Cardiac muscle cell (in vitro differentiated cells and primary cell): ENCODE measurements at regions not wholly inside any gene's neighbourhood (a gene's known extent, or its start where the extent isn't known, plus 50 kb on each side); places are given as distances from the start of the nearest gene placed in this dataset.
A peak's percentile ranks its signal among the peaks of the same experiment; 100 is the strongest.

ENCODE experiments used
- DNase-seq, 2 donors: peaks; one replicate each; pipeline versions ENCODE4 v3.0.0 to v3.0.0-alpha.2; 2010 to 2017; ENCODE audit warnings: low read depth in 1 of 2, low spot score in 1 of 2
- H3K27ac ChIP-seq: fragments of 200-600 bp; sonication (generic); 2 replicates; pipeline ENCODE4 v1.5.1; 2016
- H3K27me3 ChIP-seq: fragments of 200-600 bp; sonication (generic); 2 replicates; pipeline ENCODE4 v1.6.0; 2016; ENCODE audit warnings: control low read depth
- H3K36me3 ChIP-seq: fragments of 200-600 bp; sonication (generic); 2 replicates; pipeline ENCODE4 v1.5.1; 2016; ENCODE audit warnings: control low read depth
- H3K4me1 ChIP-seq: fragments of 200-600 bp; sonication (generic); 2 replicates; pipeline ENCODE4 v1.8.1; 2017; ENCODE audit warnings: low read depth, mild to moderate bottlenecking, mixed run types
- H3K4me3 ChIP-seq: fragments of 200-600 bp; sonication (generic); 2 replicates; pipeline ENCODE4 v1.5.1; 2016; ENCODE audit warnings: mild to moderate bottlenecking
- H3K9me3 ChIP-seq: fragments of 200-600 bp; sonication (generic); 2 replicates; pipeline ENCODE4 v1.5.1; 2017; ENCODE audit warnings: low read depth, mild to moderate bottlenecking, control low read depth
- TF ChIP-seq, protein P1 (sequence below): IDR thresholded peaks from 2 replicates; pipeline ENCODE4 v1.5.1; 2012; ENCODE audit warnings: low read depth, mild to moderate bottlenecking, low read length

DNA sequence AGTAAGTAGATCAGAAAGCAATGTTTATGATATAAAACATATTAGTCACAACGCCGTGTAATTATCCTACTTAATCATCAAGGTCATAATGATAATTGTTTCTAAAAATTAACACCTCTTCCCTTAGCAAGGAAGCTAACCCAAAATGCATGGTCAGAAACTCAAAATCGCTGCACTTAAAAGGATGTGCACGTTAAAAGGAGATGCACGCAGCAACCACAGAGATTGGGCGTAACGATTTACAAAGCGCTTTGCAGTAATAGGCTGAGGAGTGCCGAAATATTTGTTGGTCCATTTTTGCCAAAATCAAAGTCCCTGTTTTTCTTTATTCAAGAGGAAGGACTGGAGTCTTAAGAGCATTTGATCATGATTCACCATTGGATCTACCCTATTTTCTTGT is 1077.2 kb downstream of the VRK1 start:
- Histone ChIP-seq H3K27me3 (no peaks in the 10 kb centered on the region), H3K9me3 (no peaks in the 10 kb centered on the region), H3K36me3 (no peaks in the 10 kb centered on the region), H3K4me1 (no peaks in the 10 kb centered on the region), H3K27ac (no peak overlapping the region), H3K4me3 (no peak overlapping the region)
- TF ChIP-seq, protein P1, sequence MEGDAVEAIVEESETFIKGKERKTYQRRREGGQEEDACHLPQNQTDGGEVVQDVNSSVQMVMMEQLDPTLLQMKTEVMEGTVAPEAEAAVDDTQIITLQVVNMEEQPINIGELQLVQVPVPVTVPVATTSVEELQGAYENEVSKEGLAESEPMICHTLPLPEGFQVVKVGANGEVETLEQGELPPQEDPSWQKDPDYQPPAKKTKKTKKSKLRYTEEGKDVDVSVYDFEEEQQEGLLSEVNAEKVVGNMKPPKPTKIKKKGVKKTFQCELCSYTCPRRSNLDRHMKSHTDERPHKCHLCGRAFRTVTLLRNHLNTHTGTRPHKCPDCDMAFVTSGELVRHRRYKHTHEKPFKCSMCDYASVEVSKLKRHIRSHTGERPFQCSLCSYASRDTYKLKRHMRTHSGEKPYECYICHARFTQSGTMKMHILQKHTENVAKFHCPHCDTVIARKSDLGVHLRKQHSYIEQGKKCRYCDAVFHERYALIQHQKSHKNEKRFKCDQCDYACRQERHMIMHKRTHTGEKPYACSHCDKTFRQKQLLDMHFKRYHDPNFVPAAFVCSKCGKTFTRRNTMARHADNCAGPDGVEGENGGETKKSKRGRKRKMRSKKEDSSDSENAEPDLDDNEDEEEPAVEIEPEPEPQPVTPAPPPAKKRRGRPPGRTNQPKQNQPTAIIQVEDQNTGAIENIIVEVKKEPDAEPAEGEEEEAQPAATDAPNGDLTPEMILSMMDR: no peak
- no peak for DNase-seq

DNA sequence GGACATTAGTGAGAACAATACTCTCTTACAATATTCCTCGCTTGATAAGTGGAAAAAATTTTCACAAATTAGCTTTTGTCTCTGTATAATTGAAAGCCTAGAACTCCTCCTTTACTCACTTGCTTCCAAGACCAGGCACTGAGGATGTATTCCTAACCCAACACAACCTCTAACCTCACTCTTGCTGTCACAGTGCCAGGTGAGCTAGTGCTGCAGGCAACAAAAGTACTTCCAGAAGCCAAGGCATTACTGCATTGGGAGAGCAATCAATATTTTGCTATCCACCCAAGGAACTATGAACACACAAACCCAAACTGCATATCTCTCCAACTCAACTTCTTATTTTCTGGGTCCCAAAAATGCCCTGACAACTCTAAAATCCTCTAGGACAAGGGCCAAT is 1081.0 kb downstream of the VRK1 start:
- no peak overlapping the region for H3K4me3 ChIP-seq
- TF ChIP-seq, protein P1: no peak
- H3K36me3 ChIP-seq: no peaks in the 10 kb centered on the region
- no peaks in the 10 kb centered on the region for H3K27me3 ChIP-seq
- H3K4me1 ChIP-seq: no peaks in the 10 kb centered on the region
- H3K9me3 ChIP-seq: no peaks in the 10 kb centered on the region
- no peak for DNase-seq
- H3K27ac ChIP-seq: no peak overlapping the region

DNA sequence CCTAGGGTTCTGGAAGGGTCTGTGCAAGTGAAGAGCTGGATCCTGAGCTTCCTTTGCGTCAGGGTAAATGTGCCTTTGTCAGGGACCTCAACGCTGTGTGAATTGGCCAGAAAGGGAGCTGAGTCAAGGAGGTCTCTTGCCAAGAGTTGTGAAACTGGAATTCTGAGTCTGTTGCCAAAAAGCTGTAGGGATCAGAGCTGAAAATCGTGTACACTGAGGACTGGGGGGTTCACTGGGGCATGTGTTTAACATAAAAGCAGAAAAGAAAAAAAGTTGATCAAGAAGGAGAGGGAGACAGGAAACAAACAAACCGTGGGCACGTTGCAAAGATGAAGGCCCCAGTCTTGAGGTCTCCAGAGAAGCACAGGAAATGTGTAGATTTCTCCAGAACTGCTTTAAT is 1081.5 kb downstream of the VRK1 start:
- no peaks in the 10 kb centered on the region for H3K36me3 ChIP-seq
- TF ChIP-seq, protein P1: no peak
- H3K4me1 ChIP-seq: peaks cover under 1% of the 10 kb centered on the region
- H3K9me3 ChIP-seq: no peaks in the 10 kb centered on the region
- H3K4me3 ChIP-seq: no peak overlapping the region
- H3K27ac ChIP-seq: no peak overlapping the region
- DNase-seq: peak in 1 of 2 donors; percentile 1
- no peaks in the 10 kb centered on the region for H3K27me3 ChIP-seq

DNA sequence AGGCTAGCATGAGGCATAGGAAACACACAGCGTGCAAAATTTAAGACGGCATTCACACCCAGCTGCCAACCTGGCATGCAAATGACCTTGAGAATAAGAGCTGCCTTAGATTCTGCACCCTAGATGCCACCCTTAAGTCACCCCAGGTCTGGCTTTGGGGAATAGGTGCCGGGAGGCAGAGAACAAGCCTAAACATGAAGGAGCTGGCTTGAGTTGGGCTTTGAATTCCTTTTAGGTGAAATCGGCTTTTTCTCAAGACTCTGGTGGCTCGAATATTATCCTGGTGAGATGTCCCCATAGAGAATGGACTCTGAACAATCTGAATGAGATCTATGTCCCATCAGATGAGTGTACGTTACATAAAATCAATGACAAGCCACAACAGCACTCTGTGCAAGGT is 1090.5 kb downstream of the VRK1 start:
- no peaks in the 10 kb centered on the region for H3K9me3 ChIP-seq
- H3K4me3 ChIP-seq: no peak overlapping the region
- TF ChIP-seq, protein P1: no peak
- no peaks in the 10 kb centered on the region for H3K36me3 ChIP-seq
- H3K4me1 ChIP-seq: peaks cover 11% of the 10 kb centered on the region
- H3K27me3 ChIP-seq: no peaks in the 10 kb centered on the region
- H3K27ac ChIP-seq: no peak overlapping the region
- DNase-seq: no peak

DNA sequence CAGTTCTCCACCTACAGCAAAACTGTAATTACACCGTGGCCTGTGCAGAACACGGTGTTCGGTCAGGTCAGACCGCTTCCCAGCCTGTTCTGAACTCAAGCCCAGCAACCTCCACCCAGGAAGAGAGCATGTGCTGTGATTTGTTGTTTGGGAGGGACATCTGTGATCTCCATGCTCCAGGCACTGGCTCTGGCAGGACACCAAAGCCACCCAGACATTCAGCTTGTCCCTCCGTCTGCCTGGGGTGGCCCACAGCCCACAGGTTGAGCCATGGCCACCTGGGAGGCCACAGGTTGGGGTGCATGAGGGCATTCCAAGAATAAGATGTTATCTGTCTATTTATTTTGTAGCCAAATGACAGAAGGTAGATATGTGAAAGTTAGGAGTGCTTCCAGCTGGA is 1091.1 kb downstream of the VRK1 start:
- H3K27ac ChIP-seq: no peak overlapping the region
- H3K27me3 ChIP-seq: no peaks in the 10 kb centered on the region
- no peak for DNase-seq
- H3K36me3 ChIP-seq: no peaks in the 10 kb centered on the region
- H3K4me3 ChIP-seq: no peak overlapping the region
- TF ChIP-seq, protein P1: no peak
- H3K9me3 ChIP-seq: no peaks in the 10 kb centered on the region
- peaks cover 11% of the 10 kb centered on the region for H3K4me1 ChIP-seq

DNA sequence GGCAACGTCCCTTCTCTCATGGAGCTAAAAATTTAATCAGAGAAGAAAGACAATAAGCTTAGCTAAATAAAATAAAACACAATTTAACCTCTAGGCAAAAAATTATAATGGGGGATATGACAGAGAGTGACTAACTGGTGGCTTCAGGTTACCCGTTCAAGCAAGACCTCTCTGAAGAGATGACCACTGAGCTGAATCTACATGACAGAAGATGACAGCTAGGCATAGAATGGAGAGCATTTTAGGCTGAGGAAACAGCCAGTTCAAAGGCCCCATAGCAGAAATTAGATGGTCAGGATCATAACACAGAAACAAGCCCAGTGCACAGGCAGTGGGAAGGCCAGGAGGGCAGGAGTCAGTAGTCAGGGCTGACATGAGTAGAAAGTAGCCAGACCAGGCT is 1094.3 kb downstream of the VRK1 start:
- Histone ChIP-seq H3K9me3 (no peaks in the 10 kb centered on the region), H3K27ac (no peak overlapping the region), H3K4me3 (no peak overlapping the region), H3K36me3 (no peaks in the 10 kb centered on the region), H3K27me3 (no peaks in the 10 kb centered on the region), H3K4me1 (no peaks in the 10 kb centered on the region)
- TF ChIP-seq, protein P1: no peak
- no peak for DNase-seq
